ENCODE measurements at regions not wholly inside any gene's neighbourhood (a gene's known extent, or its start where the extent isn't known, plus 50 kb on each side); places are given as distances from the start of the nearest gene placed in this dataset.
"Not testable (repeated sequence)": the region's sequence is repeated elsewhere in the genome, so short reads cannot be mapped to it uniquely, and the experiment has no call there.

DNA sequence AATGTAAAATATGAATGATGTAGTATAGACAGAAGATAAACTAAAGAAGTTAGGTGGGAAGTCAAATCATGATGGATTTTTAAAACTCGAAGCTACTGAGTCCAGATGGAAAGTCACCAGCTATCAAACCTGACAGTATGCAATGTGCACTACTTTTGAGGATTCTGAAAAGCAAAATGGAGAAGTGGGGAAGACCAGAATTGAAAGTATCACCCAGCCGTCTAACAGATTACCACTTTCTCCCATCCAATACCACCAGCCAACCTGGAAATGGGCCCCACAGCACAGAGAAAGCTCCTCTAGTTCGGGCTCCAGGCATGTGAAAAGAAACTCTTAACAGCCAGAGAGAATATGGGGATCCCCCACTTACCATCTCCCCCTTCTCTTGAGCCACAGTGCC lies 67.9 kb upstream of the SRRM3 start:
- DNase-seq: no peak
- no peaks in the 10 kb centered on the region for H3K27me3 ChIP-seq (ENCODE audit: insufficient read depth, low read depth, severe bottlenecking)
- H3K36me3 ChIP-seq: no peaks in the 10 kb centered on the region
- no peak overlapping the region for H3K27ac ChIP-seq
- no peak overlapping the region for H3K4me3 ChIP-seq (ENCODE audit: low read depth, low read length)
- TF ChIP-seq CTCF (IDR thresholded peaks at IDR 0.05; ENCODE audit: low read depth, low read length): no peak
- H3K9me3 ChIP-seq (ENCODE audit: severe bottlenecking): no peaks in the 10 kb centered on the region

- not testable (repeated sequence) for H3K4me3 ChIP-seq (ENCODE audit: low read depth, low read length); DNase-seq; H3K36me3 ChIP-seq; H3K27ac ChIP-seq; H3K27me3 ChIP-seq (ENCODE audit: insufficient read depth, low read depth, severe bottlenecking); H3K9me3 ChIP-seq (ENCODE audit: severe bottlenecking)
Measured at GRCh38 chr7:76135263-76135662, 66.4 kb upstream of the SRRM3 start.

GRCh38 chr7:76138577-76139313 lies 63.0 kb upstream of the SRRM3 start:
- H3K36me3 ChIP-seq: not testable (repeated sequence)

DNA sequence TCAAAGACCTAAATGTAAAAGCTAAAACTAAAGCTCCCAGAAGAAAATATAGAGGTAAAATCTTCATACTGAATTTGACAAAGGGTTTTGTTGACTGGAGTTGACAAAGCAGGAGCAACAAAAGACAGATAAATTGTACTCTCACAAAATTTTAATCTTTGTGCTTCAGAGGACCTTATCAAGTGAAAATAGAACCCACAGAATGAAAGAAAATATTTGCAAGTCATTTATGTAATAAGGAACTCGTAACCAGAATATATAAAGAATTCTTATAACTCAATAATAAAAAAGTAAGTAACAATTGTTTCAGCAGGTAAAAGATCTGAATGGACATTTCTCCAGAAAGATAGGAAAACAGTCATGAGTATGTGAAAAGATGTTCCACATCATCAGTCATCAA lies 62.0 kb upstream of the SRRM3 start:
- no peak for TF ChIP-seq CTCF (IDR thresholded peaks at IDR 0.05; ENCODE audit: low read depth, low read length)
- H3K27ac ChIP-seq: no peak overlapping the region
- no peak for DNase-seq
- no peaks in the 10 kb centered on the region for H3K9me3 ChIP-seq (ENCODE audit: severe bottlenecking)
- no peaks in the 10 kb centered on the region for H3K36me3 ChIP-seq
- H3K27me3 ChIP-seq (ENCODE audit: insufficient read depth, low read depth, severe bottlenecking): no peaks in the 10 kb centered on the region
- no peak overlapping the region for H3K4me3 ChIP-seq (ENCODE audit: low read depth, low read length)

More at GRCh38 chr7:76138577-76139313, 63.0 kb upstream of the SRRM3 start:
- not testable (repeated sequence) for H3K4me3 ChIP-seq (ENCODE audit: low read depth, low read length); H3K9me3 ChIP-seq (ENCODE audit: severe bottlenecking); DNase-seq; H3K27ac ChIP-seq; H3K27me3 ChIP-seq (ENCODE audit: insufficient read depth, low read depth, severe bottlenecking)

- not testable (repeated sequence) for DNase-seq; H3K27me3 ChIP-seq (ENCODE audit: insufficient read depth, low read depth, severe bottlenecking); H3K27ac ChIP-seq; H3K4me3 ChIP-seq (ENCODE audit: low read depth, low read length); H3K36me3 ChIP-seq; H3K9me3 ChIP-seq (ENCODE audit: severe bottlenecking)
Measured at GRCh38 chr7:76140259-76140658, 61.4 kb upstream of the SRRM3 start.

GRCh38 chr7:76142861-76143260 lies 58.8 kb upstream of the SRRM3 start:
- no peaks in the 10 kb centered on the region for H3K36me3 ChIP-seq
- H3K27me3 ChIP-seq (ENCODE audit: insufficient read depth, low read depth, severe bottlenecking): no peaks in the 10 kb centered on the region
- no peak for DNase-seq
- H3K27ac ChIP-seq: no peak overlapping the region
- no peak overlapping the region for H3K4me3 ChIP-seq (ENCODE audit: low read depth, low read length)
- TF ChIP-seq CTCF (IDR thresholded peaks at IDR 0.05; ENCODE audit: low read depth, low read length): no peak
- no peaks in the 10 kb centered on the region for H3K9me3 ChIP-seq (ENCODE audit: severe bottlenecking)

DNA sequence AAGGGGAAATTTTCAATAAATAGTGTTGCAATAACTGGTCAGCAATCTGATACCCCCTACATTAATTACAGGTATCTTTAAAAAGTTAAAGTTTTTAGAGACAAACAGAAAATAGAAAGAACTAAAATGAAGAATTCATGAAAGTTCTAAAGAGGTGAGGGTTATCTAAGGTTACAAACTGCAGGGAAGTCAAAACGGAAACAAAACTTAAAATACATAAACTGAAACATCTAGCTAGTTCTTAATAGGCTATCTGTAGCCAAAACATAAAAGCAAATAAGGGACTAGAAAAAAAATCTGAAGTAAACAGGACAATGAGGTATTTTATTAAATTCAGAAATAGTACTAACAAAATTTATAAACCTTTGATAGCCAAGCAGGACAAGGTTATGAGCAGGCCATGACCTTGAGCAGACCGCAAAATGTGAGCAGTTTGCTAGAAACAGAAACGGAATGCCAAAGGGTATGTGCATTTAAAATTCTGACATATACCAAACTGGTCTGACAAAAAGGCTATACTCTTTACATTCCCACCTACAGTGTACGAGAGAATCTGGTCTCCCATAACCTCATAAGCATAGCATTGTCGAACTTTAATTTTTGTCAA lies 56.9 kb upstream of the SRRM3 start:
- not testable (repeated sequence) for H3K36me3 ChIP-seq; DNase-seq; H3K9me3 ChIP-seq (ENCODE audit: severe bottlenecking); H3K27ac ChIP-seq; H3K27me3 ChIP-seq (ENCODE audit: insufficient read depth, low read depth, severe bottlenecking); H3K4me3 ChIP-seq (ENCODE audit: low read depth, low read length)

GRCh38 chr7:76146374-76146773 lies 55.3 kb upstream of the SRRM3 start:
- TF ChIP-seq CTCF (IDR thresholded peaks at IDR 0.05; ENCODE audit: low read depth, low read length): no peak
- Histone ChIP-seq H3K27ac (no peak overlapping the region), H3K9me3 (ENCODE audit: severe bottlenecking) (no peaks in the 10 kb centered on the region), H3K27me3 (ENCODE audit: insufficient read depth, low read depth, severe bottlenecking) (no peaks in the 10 kb centered on the region), H3K36me3 (no peaks in the 10 kb centered on the region), H3K4me3 (ENCODE audit: low read depth, low read length) (no peak overlapping the region)
- DNase-seq: no peak

DNA sequence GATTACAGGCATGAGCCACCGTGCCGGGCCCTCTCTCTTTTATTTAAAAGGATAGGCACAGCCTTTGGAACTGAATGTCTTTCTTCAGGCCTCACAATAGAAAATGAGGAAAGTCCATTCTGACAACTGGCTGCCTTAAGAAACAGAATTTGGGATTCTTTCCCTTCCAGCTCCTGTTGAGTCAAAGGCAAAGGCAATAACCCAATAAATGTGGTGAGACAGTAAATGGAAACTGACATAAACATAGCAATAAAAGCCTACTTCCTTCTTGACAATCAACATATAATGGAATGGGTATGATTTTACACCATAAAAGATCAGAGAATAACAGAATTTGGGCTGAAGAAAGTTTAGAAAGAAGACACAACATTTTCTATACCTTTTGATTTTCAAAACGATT lies 52.7 kb upstream of the SRRM3 start:
- H3K36me3 ChIP-seq; H3K9me3 ChIP-seq (ENCODE audit: severe bottlenecking); H3K4me3 ChIP-seq (ENCODE audit: low read depth, low read length); H3K27me3 ChIP-seq (ENCODE audit: insufficient read depth, low read depth, severe bottlenecking); H3K27ac ChIP-seq; DNase-seq: not testable (repeated sequence)
